GM18870 (cell line): ENCODE measurements at regions not wholly inside any gene's neighbourhood (a gene's known extent, or its start where the extent isn't known, plus 50 kb on each side); places are given as distances from the start of the nearest gene placed in this dataset.
"Not testable (repeated sequence)": the region's sequence is repeated elsewhere in the genome, so short reads cannot be mapped to it uniquely, and the experiment has no call there.

Experiments
- ATAC-seq: cut with Tn5 transposase; IDR thresholded peaks from one replicate; pipeline ENCODE4 v1.9.1; 2021; ENCODE audit warnings: moderate library complexity; ENCODE audit not compliant: unreplicated experiment

GRCh38 chr22:22697377-22698117 is 53.1 kb downstream of the GGTLC2 start:
- ATAC-seq, result no peak

GRCh38 chr22:22698263-22698750 is 53.9 kb downstream of the GGTLC2 start:
- no peak for ATAC-seq

GRCh38 chr22:22700631-22701030 is 56.2 kb downstream of the GGTLC2 start:
- no peak for ATAC-seq

- ATAC-seq, result not testable (repeated sequence)
These were observed 57.1 kb downstream of the GGTLC2 start for GRCh38 chr22:22701557-22701956.

- ATAC-seq, result no peak
These were observed 58.1 kb downstream of the GGTLC2 start for GRCh38 chr22:22702237-22703202.

GRCh38 chr22:22703203-22703570 is 58.8 kb downstream of the GGTLC2 start:
- no peak for ATAC-seq

GRCh38 chr22:22703715-22704114 is 59.3 kb downstream of the GGTLC2 start:
- no peak for ATAC-seq

- ATAC-seq, result no peak
These were observed 59.9 kb downstream of the GGTLC2 start for GRCh38 chr22:22704156-22704946.

GRCh38 chr22:22705328-22706100 is 61.1 kb downstream of the GGTLC2 start:
- ATAC-seq, result no peak

GRCh38 chr22:22706253-22706915 is 62.0 kb downstream of the GGTLC2 start:
- ATAC-seq, result no peak

GRCh38 chr22:22709719-22710445 is 65.5 kb downstream of the GGTLC2 start:
- no peak for ATAC-seq

GRCh38 chr22:22710719-22711531 is 66.5 kb downstream of the GGTLC2 start:
- no peak for ATAC-seq

- no peak for ATAC-seq
These were observed 67.1 kb downstream of the GGTLC2 start for GRCh38 chr22:22711532-22711913.

- no peak for ATAC-seq
These were observed 67.8 kb downstream of the GGTLC2 start for GRCh38 chr22:22712092-22712658.

- ATAC-seq, result no peak
These were observed 68.4 kb downstream of the GGTLC2 start for GRCh38 chr22:22712666-22713365.

- ATAC-seq, result no peak
These were observed 69.0 kb downstream of the GGTLC2 start for GRCh38 chr22:22713416-22713815.

- ATAC-seq, result no peak
These were observed 70.4 kb downstream of the GGTLC2 start for GRCh38 chr22:22714600-22715335.
